ENCODE measurements at regions not wholly inside any gene's neighbourhood (a gene's known extent, or its start where the extent isn't known, plus 50 kb on each side); places are given as distances from the start of the nearest gene placed in this dataset.

DNA sequence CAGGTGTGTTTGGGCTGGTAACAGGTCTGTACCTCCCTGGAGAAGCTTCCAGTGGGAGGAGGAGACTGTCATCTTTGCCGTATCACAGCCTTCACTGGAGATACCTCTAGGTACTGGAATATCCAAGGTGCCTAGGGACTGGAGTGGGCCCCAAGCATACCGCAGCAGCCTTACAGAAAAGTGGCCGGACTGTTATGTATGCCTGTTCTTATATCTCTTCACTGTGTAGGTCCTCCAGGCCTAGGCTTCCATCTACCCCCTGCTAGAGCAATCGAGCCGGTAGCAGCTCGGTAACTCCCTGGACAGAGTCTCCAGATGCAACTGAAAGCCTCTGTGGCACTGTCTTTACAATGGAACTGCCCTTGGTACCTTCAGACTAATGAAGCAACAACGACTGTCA, 277.4 kb upstream of the GRIA3 start:
- H3K9me3 ChIP-seq (ENCODE audit: insufficient read depth, low read length, severe bottlenecking), result no peaks in the 10 kb centered on the region
- H3K9ac ChIP-seq (ENCODE audit: low read depth, low read length), result no peak overlapping the region
- H3K79me2 ChIP-seq (ENCODE audit: insufficient read depth, low read length), result no peaks in the 10 kb centered on the region
- ATAC-seq (ENCODE audit: insufficient read depth, low read depth) (no peak), DNase-seq (no peak)
- no peaks in the 10 kb centered on the region for H4K20me1 ChIP-seq (ENCODE audit: insufficient read depth, low read length)
- no peak overlapping the region for H3K4me3 ChIP-seq (ENCODE audit: low read depth in 1 of 2, low read length in 2 of 2)
- no peak overlapping the region for H3K27ac ChIP-seq (ENCODE audit: low read length)
- no peaks in the 10 kb centered on the region for H3K36me3 ChIP-seq (ENCODE audit: insufficient read depth, low read length)
- TF ChIP-seq, protein P1, sequence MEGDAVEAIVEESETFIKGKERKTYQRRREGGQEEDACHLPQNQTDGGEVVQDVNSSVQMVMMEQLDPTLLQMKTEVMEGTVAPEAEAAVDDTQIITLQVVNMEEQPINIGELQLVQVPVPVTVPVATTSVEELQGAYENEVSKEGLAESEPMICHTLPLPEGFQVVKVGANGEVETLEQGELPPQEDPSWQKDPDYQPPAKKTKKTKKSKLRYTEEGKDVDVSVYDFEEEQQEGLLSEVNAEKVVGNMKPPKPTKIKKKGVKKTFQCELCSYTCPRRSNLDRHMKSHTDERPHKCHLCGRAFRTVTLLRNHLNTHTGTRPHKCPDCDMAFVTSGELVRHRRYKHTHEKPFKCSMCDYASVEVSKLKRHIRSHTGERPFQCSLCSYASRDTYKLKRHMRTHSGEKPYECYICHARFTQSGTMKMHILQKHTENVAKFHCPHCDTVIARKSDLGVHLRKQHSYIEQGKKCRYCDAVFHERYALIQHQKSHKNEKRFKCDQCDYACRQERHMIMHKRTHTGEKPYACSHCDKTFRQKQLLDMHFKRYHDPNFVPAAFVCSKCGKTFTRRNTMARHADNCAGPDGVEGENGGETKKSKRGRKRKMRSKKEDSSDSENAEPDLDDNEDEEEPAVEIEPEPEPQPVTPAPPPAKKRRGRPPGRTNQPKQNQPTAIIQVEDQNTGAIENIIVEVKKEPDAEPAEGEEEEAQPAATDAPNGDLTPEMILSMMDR (IDR thresholded peaks at IDR 0.05; ENCODE audit: borderline replicate concordance, extremely low read depth, low read length, poor library complexity, severe bottlenecking), result no peak
- no peak for TF ChIP-seq EZH2 (IDR thresholded peaks at IDR 0.05; ENCODE audit: borderline replicate concordance, low read depth, low read length, severe bottlenecking)
- H3K4me1 ChIP-seq (ENCODE audit: insufficient read depth, low read length), result no peaks in the 10 kb centered on the region
- no peak overlapping the region for H2AFZ ChIP-seq (ENCODE audit: low read depth, low read length)
- H3K4me2 ChIP-seq (ENCODE audit: insufficient read depth, low read length), result no peak overlapping the region
- no peaks in the 10 kb centered on the region for H3K27me3 ChIP-seq (ENCODE audit: insufficient read depth, low read length, poor library complexity)

DNA sequence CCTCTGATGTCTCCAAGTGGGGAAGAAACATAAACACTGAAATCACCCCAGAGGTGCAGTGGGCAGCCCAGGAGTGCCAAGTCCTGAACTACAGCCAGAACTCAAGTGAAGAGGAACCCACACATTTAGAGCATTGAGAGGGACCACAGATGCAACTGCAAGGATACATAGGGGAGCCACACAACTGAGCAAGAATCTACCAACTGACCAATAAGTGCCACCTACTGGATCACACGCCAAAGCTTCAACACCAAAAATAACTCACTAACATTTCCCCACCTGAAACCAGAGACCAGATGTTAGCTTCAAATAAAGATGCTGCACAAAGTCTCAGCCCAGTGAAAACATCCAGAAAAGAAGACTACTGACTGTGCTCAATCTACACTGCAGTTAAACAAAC, 276.7 kb upstream of the GRIA3 start:
- no peak overlapping the region for H2AFZ ChIP-seq (ENCODE audit: low read depth, low read length)
- TF ChIP-seq, protein P1 (IDR thresholded peaks at IDR 0.05; ENCODE audit: borderline replicate concordance, extremely low read depth, low read length, poor library complexity, severe bottlenecking), result no peak
- no peak for TF ChIP-seq EZH2 (IDR thresholded peaks at IDR 0.05; ENCODE audit: borderline replicate concordance, low read depth, low read length, severe bottlenecking)
- ATAC-seq (ENCODE audit: insufficient read depth, low read depth) (no peak), DNase-seq (no peak)
- H3K4me2 ChIP-seq (ENCODE audit: insufficient read depth, low read length), result no peak overlapping the region
- H4K20me1 ChIP-seq (ENCODE audit: insufficient read depth, low read length), result no peaks in the 10 kb centered on the region
- H3K9ac ChIP-seq (ENCODE audit: low read depth, low read length), result no peak overlapping the region
- H3K79me2 ChIP-seq (ENCODE audit: insufficient read depth, low read length), result no peaks in the 10 kb centered on the region
- H3K27ac ChIP-seq (ENCODE audit: low read length), result no peak overlapping the region
- no peaks in the 10 kb centered on the region for H3K27me3 ChIP-seq (ENCODE audit: insufficient read depth, low read length, poor library complexity)
- H3K9me3 ChIP-seq (ENCODE audit: insufficient read depth, low read length, severe bottlenecking), result no peaks in the 10 kb centered on the region
- H3K36me3 ChIP-seq (ENCODE audit: insufficient read depth, low read length), result no peaks in the 10 kb centered on the region
- H3K4me3 ChIP-seq (ENCODE audit: low read depth in 1 of 2, low read length in 2 of 2), result no peak overlapping the region
- no peaks in the 10 kb centered on the region for H3K4me1 ChIP-seq (ENCODE audit: insufficient read depth, low read length)

DNA sequence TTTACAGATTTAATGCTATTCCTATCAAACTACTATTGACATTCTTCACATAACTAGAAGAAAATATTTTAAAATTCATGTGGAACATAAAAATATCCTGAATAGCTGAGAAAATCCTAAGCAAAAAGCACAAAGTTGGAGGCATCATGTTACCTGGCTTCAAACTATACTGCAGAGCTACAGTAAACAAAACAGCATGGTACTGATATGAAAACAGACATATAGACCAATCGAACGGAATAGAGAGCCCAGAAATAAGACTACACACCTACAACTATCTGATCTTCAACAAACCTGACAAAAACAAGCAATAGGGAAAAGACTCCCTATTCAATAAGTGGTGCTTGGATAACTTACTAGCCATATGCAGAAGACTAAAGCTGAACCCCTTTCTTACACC, 273.4 kb upstream of the GRIA3 start:
- Histone ChIP-seq H3K4me1 (ENCODE audit: insufficient read depth, low read length) (no peaks in the 10 kb centered on the region), H3K27me3 (ENCODE audit: insufficient read depth, low read length, poor library complexity) (no peaks in the 10 kb centered on the region), H3K27ac (ENCODE audit: low read length) (no peak overlapping the region), H3K9me3 (ENCODE audit: insufficient read depth, low read length, severe bottlenecking) (no peaks in the 10 kb centered on the region), H3K79me2 (ENCODE audit: insufficient read depth, low read length) (no peaks in the 10 kb centered on the region), H3K4me3 (ENCODE audit: low read depth in 1 of 2, low read length in 2 of 2) (no peak overlapping the region), H3K36me3 (ENCODE audit: insufficient read depth, low read length) (no peaks in the 10 kb centered on the region), H3K9ac (ENCODE audit: low read depth, low read length) (no peak overlapping the region), H3K4me2 (ENCODE audit: insufficient read depth, low read length) (no peak overlapping the region), H2AFZ (ENCODE audit: low read depth, low read length) (no peak overlapping the region), H4K20me1 (ENCODE audit: insufficient read depth, low read length) (no peaks in the 10 kb centered on the region)
- ATAC-seq (ENCODE audit: insufficient read depth, low read depth) (no peak), DNase-seq (no peak)
- TF ChIP-seq EZH2 (IDR thresholded peaks at IDR 0.05; ENCODE audit: borderline replicate concordance, low read depth, low read length, severe bottlenecking), result no peak
- TF ChIP-seq, protein P1 (IDR thresholded peaks at IDR 0.05; ENCODE audit: borderline replicate concordance, extremely low read depth, low read length, poor library complexity, severe bottlenecking), result no peak

DNA sequence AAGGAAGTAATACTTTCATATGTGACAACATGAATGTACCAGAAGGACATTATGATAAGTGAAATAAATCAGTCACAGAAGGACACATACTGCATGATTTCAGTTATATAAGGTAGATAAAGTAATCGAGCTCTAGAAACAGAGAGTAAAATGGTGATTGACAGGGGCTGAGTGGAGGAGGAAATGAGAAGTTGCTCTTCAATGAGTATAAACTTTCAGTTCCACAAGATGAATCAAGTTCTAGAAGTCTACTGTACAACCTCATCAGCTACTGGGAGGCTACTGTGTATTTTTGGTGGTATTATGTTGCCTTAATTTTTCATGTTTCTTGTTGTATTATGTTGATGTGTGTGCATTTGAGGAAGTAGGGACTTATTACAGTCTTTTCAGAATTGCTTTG, 270.9 kb upstream of the GRIA3 start:
- Histone ChIP-seq H3K27ac (ENCODE audit: low read length) (no peak overlapping the region), H3K4me1 (ENCODE audit: insufficient read depth, low read length) (no peaks in the 10 kb centered on the region), H3K9ac (ENCODE audit: low read depth, low read length) (no peak overlapping the region), H3K79me2 (ENCODE audit: insufficient read depth, low read length) (no peaks in the 10 kb centered on the region), H4K20me1 (ENCODE audit: insufficient read depth, low read length) (no peaks in the 10 kb centered on the region), H3K4me3 (ENCODE audit: low read depth in 1 of 2, low read length in 2 of 2) (no peak overlapping the region), H3K36me3 (ENCODE audit: insufficient read depth, low read length) (no peaks in the 10 kb centered on the region), H3K27me3 (ENCODE audit: insufficient read depth, low read length, poor library complexity) (no peaks in the 10 kb centered on the region), H2AFZ (ENCODE audit: low read depth, low read length) (no peak overlapping the region), H3K9me3 (ENCODE audit: insufficient read depth, low read length, severe bottlenecking) (no peaks in the 10 kb centered on the region), H3K4me2 (ENCODE audit: insufficient read depth, low read length) (no peak overlapping the region)
- TF ChIP-seq EZH2 (IDR thresholded peaks at IDR 0.05; ENCODE audit: borderline replicate concordance, low read depth, low read length, severe bottlenecking), result no peak
- TF ChIP-seq, protein P1 (IDR thresholded peaks at IDR 0.05; ENCODE audit: borderline replicate concordance, extremely low read depth, low read length, poor library complexity, severe bottlenecking), result no peak
- no peak for DNase-seq
- ATAC-seq (ENCODE audit: insufficient read depth, low read depth), result no peak

Data from DND-41 (cell line).